Cardiac septum (tissue), 1 donor: ENCODE measurements at regions not wholly inside any gene's neighbourhood (a gene's known extent, or its start where the extent isn't known, plus 50 kb on each side); places are given as distances from the start of the nearest gene placed in this dataset.

Experiments used
- DNase-seq: peaks from one replicate; pipeline ENCODE4 v3.0.0-alpha.2; 2020; ENCODE audit warnings: low spot score
- intact Hi-C: fragments of 100-400 bp; cut with DNase I; formaldehyde crosslinking; loops from one replicate; pipeline ENCODE4 v1.14.0; 2022
- donor health status: DM: no; HTN: no; CAD: no.

- DNase-seq = no peak
- intact Hi-C loops = no loop called here
These were observed 76.5 kb upstream of the STK17B start for GRCh38 chr2:196247976-196248280.

DNA sequence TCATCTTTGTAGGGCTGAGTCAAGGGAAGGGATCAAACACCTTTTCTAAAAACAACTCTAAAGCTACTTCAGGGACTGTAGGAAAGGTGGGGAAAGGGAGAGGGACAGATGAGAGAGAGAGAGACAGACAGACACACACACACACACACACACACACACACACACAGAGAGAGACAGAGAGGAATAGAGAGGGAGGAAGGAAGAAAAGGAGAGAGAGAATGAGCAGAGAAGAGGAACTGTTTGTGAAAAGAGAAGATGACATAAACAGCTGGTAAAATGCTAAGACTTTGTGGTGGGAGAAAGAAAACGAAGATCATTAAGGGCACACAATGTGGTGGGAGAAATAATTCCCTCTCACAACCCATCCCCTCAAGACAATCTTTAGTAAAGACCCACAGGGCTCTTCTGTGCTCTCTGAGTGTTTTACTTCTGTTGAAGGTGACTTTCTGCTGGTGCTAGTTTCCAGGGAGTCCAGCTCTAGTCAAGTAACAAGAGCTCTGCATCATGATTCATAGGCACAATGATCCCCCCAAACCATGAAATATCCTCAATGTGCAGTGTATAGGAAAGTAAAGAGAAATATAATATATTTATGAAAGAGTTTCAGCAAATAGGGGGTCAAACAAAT lies 77.2 kb upstream of the STK17B start:
- intact Hi-C loops = no loop called here
- no peak for DNase-seq

DNA sequence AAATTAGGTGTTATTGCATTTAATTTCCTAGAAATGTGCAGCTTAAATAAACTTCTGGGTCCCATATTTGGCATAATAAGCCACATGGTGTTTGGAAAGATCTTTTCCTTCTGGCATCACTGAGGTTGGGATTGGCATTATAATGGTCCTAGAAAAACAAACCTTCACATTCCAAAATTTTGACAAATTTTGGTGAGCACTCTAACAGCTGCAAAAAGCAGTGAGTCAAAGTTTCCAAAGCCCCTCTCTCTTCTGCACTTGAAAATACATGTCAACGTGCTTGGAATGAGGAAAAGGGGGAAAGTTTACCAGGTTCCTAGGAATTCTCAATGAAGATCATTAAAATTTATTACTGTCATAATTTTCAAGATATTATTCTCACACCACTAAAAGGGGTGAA lies 77.8 kb upstream of the STK17B start:
- intact Hi-C loops = no loop called here
- DNase-seq = no peak

- DNase-seq = no peak
- intact Hi-C loops = no loop called here
These were observed 78.5 kb upstream of the STK17B start for GRCh38 chr2:196249860-196250259.

GRCh38 chr2:196251132-196251531 lies 79.8 kb upstream of the STK17B start:
- intact Hi-C loops = no loop called here
- DNase-seq = no peak

DNA sequence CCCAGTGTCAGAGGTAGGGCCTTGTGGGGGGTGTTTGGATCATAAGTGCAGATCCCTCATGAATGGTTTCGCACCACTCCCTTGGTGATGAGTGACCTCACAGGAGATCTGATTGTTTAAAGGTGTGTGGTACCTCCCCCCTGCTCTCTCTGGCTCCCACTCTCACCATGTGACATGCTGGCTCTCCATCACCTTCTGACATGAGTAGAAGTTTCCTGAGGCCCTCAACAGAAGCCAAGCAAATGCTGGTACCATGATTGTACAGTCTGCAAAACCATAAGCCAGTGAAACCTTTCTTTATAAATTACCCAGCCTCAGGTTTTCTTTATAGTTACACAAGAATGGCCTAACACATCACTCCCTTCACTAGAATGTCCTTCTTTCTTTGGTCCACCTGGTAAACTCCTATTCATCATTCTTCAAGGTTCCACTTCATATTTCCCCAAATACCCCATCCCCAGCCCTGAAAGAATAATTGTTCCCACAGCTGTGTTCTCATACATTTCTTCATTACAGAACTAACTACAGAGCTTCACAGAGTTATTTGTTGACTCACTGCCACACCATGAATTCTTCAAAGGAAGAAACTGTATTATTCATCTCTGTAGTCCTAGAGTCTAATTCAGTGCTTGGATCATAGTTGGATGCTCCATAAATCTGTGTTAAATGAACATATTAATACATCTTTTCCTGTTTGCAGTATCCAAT lies 81.2 kb upstream of the STK17B start:
- intact Hi-C loops = no loop called here
- DNase-seq = no peak

DNA sequence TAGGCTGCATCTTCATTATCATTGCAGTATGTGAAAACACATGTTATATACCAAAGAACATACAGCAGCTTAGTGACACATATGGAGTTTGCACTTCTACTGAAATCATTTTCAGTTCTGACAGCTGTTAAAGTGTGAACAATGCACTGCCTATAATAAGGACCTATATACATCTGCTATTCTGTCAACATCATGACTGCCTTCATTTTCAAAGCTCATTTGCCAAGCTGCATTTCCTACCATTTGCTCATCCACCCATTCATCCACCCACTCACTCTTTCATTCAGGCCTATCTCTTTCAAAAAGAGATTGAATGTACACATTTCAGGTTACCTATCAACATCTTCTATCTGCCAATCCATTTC lies 81.7 kb upstream of the STK17B start:
- intact Hi-C loops = no loop called here
- no peak for DNase-seq

DNA sequence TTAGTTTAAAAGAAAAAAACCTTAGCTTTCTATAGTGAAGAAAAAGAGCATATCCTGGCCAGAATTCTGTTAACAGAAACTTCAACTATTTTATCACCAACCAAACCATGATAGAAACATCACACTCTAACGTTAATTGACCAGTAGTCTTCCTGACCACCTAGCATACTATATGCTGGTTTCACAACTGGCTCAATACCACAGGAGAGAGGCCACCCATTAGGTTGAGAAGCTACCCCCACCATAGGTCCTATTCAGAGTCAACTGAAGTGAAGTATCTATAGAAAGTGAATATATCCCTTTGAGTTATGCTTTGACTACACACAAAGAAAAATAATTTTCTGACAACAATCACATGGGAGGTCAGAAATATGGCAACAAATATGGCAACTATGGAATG lies 85.2 kb upstream of the STK17B start:
- intact Hi-C loops = no loop called here
- DNase-seq = no peak

GRCh38 chr2:196257086-196257485 lies 85.7 kb upstream of the STK17B start:
- no peak for DNase-seq
- intact Hi-C loops = no loop called here

DNA sequence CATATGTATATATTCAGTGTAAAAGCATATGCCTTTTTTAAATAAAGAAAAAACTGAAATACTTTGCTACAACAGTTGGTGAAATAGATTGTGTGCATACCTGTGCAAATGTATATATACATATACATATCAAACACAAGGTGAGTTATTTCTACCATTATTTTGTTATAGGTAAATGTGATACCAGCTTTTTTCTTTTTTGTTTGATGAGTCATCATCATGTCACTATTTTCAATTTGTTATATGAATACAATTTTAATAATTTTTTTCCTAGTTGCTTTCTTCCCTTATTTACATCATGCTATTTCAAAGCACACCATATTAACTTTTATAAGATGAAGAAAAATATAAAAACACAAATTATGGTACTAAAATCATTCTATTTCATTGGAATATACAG lies 87.0 kb upstream of the STK17B start:
- intact Hi-C loops = no loop called here
- DNase-seq = no peak

DNA sequence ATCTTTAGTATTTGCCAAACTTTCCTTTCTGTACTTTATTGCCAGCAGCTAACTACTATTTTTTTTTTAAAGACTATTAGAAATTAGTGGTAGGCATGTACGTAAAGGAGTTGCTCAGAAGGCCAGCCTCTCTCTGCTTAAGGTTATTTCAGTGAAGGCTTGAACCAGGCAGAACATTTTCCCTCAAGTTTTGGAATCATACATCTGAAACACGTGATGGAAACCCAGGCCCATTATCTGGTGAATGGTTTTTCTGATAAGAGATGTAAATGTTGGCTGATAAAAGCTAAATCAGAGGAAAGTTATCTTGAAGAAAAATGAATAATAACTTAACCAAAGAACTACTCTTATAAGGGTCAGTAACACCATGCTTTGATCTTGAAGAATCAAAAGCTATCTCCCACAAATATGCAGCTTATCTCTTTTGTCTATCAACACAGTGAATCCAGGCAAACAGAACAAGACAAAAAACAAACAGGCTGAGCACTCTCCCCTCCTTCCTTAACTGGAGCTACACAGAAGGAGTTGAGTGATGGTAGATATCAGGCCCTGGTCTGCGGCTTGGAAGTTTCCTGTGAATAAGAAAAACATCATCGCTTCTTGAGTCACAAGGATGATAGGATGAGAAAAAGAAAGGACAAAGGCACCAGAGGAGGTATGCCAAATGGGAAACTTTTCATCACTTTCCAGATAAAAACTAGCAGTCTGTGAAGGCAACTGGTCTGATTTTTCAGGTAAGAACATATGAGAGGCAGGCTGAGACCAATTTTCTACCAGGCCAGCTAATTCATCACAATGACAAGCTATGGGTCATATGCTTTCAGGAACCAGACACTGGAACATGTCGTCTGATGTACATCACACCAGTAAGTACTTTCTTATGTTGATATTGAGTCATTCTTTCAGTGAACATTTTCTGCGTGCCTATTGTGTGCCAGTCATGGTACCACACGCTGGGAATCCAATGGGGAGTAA lies 88.4 kb upstream of the STK17B start:
- DNase-seq = no peak
- intact Hi-C loops = no loop called here

GRCh38 chr2:196260546-196260945 lies 89.2 kb upstream of the STK17B start:
- intact Hi-C loops = no loop called here
- DNase-seq = no peak

GRCh38 chr2:196262606-196263005 lies 91.2 kb upstream of the STK17B start:
- intact Hi-C loops = no loop called here
- no peak for DNase-seq

DNA sequence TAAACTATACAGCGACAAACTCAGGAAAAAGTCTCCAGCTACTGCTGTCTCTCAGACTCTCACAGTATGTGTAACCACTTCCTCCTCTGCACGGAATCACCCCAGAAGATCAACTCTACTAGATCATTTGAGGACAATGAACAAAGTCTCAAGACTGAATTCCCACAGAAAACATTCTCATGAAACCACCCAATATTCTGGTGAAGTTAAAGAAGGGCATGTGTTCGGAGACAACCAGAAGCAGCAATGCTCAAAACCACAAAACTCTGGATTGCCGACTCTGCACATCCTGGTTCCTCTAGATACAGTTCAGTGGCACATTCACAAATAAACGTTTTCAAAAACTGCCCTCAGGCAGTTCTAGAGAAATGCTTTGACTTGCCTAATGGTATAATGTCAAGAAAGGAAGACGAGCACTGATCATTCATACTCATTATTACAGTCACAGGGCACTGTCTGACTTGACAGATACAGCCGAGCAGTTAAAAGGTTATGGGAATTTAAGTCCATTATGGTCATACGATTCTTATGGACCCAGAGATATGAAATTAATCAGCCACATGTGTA lies 91.9 kb upstream of the STK17B start:
- DNase-seq = no peak
- intact Hi-C loops = no loop called here

DNA sequence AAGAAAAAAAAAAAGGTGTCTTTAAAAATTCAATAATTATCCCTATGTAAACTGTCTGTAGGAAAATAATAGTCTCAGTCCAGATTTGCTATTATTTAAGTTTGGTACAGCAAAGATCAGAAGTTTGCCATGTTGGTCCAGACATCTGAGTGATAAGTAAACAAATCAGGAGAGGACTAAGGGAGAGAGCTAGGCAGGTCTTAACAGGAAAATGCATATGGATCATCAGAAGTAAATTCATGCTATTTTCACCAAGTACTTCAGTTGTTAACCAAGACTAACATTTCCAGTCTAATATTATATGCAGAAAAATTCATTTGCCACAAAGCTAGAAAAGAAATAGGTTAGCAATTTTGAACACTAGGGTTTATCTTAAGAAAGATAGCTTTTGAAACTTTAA lies 95.0 kb upstream of the STK17B start:
- intact Hi-C loops = no loop called here
- no peak for DNase-seq

DNA sequence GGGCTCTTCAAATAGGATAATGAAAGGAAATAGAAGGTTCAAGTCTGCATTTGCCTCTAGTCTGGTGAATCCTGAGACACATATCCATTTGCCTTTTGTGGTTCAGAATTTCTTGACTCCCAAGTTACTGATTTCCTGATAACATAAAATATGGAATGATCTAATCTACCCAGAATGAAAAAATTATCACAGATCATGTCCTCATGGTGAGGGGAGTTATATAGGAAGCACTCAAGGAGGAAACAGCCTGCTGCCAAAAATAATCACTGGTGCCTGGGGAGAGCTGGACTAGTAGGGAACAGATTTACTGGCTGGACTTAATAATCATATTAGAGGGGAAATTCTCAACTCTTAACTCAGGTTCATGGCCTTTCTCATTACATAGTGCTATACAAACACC lies 95.5 kb upstream of the STK17B start:
- intact Hi-C loops = no loop called here
- no peak for DNase-seq

DNA sequence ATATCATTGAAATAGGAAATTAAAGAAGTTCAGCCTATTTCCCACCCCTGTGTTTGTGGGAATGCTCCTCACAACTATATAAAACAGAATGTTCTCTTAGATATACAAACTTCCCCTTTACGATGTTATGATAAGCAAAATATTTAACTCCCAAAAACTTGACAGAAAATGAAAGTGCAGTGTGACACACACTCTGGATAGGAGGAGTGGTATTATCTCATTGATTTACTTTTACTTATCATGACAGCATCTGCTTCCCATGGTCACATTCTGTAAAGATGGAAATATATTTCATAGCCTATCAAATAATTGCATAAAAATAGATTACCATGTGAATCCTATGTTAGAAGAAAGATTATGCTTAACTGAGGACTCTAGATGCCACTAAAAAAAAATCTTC lies 96.6 kb upstream of the STK17B start:
- intact Hi-C loops = no loop called here
- no peak for DNase-seq

- DNase-seq = no peak
- intact Hi-C loops = no loop called here
These were observed 97.4 kb upstream of the STK17B start for GRCh38 chr2:196268538-196269338.

- DNase-seq = no peak
- intact Hi-C loops = no loop called here
These were observed 100.4 kb upstream of the STK17B start for GRCh38 chr2:196271795-196272194.

DNA sequence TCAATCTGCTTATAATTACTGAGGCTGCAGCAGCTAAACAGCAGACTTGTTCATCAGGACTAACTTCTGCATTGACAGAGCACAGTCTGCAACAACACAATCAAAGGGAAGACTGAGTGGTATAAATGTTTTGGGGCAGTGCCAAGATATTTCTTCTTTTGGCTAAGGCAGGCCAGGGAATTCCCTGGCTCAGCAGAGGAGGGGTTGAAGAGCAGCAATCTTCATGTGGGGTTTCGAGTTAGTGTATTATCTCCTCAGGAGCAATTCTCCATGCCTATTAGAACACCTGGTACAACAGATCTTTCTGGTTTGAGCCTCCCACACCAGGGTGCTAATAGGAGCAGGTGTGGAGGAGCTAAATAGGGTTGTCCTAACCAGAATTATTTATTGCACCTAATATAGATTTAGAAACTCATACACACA lies 103.0 kb upstream of the STK17B start:
- intact Hi-C loops = no loop called here
- no peak for DNase-seq
